ENCODE measurements at regions not wholly inside any gene's neighbourhood (a gene's known extent, or its start where the extent isn't known, plus 50 kb on each side); places are given as distances from the start of the nearest gene placed in this dataset.
"Not testable (repeated sequence)": the region's sequence is repeated elsewhere in the genome, so short reads cannot be mapped to it uniquely, and the experiment has no call there.

DNA sequence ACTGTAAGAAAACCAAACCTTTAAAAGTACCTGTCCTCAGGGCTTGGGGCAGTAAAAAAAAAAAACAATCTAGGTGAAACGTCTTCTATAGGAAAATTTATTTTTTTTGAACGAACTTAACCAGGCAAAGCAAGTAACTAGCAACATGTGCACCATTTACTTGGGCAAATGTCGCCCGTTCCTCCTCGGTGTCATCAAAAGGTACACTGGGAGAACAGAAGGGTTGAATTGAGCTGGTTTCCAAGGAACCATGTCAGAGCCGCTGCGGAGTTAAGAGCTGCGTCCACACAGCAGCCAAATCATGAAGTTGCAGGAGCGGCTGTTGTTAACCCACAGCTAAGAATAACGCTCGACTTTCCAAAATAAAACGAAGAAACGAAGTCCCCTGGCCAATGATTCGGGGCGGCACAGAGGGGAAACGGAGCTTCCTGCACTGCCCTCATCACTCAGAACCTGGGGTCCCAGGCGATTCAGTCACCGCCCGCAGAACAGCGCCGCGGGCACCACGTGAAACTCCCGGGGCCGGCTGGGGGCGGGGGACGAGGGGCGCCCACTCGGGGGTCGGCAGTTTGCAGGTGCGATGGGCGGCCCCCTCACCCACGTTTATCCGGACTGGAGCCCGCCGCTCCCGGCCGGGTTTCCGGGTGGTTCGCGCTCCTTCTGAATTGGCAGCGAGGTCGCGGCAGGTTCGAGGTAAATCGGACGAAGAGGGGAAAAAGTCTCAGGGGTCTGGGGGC is 53.6 kb upstream of the PLGLB1 start:
- peak in 1 of 2 donors; percentile 5 for DNase-seq (ENCODE audit: low read depth in 2 of 2, low spot score in 1 of 2)

- DNase-seq (ENCODE audit: low read depth in 2 of 2, low spot score in 1 of 2) = peak; percentile 21 to 31
These were observed 54.2 kb upstream of the PLGLB1 start for GRCh38 chr2:87075791-87076252.

DNA sequence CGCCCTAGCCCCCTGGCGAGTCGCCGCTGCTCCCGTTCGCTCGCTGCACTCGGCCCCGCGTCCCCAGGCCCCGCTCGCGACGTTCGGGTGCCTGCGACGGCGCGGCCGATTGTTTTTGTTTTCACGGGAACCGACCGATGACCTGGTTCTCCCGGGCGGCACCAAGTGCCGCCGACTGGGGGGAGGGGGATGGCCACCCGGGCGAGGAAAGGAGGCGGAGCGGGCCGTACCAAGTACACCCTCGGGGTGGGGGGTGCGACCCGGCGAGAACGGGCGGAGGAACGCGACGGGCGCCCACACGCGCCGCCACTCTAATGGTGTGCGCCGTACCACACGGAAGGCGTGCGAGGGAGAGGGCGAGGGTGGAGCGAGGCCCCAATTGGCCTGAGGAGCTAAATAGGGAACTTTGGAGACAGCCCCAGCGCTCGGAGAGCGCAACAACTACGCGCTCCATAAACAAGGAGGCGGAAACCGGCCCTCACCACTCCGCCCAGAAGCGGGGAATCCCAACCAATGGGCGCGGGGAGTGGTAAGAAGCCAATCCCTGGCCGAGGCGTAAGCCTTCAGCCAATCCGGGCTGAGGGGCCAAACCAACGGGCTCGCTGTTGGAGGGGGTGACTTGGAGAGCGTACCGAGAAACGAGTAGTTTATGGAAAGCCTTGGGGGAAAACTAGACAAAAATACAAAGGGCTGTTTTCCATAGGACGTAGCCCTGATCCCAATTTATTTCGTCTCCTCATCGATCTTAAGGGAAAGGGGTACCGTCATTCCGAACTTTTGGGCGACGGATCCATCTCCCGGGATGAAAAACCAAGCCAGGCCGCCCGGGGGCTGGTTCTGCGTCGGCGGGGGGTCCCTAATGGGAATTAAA is 54.8 kb upstream of the PLGLB1 start:
- DNase-seq (ENCODE audit: low read depth in 2 of 2, low spot score in 1 of 2) = peak; percentile 85

- not testable (repeated sequence) for DNase-seq (ENCODE audit: low read depth in 2 of 2, low spot score in 1 of 2)
These were observed 55.4 kb upstream of the PLGLB1 start for GRCh38 chr2:87077124-87077446.

DNA sequence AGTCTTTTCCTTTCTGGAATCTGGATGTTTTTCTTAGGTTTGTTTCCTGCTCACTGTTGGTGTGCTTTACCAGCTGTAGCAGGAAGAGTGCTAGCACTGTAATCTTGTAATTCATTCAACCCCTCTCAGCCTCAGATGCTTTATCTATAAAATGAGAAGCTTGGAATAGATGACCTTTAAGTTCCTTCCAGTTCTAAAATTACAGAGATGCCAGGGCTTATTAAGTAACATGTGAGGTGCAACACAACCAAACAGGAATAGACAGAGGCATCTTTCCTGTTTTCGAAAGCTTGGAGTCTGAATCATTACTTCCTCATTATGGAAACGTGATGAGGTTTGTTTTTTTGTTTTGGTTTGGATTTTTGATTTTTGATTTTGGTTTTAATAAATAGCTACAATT is 60.1 kb upstream of the PLGLB1 start:
- not testable (repeated sequence) for DNase-seq (ENCODE audit: low read depth in 2 of 2, low spot score in 1 of 2)

- DNase-seq (ENCODE audit: low read depth in 2 of 2, low spot score in 1 of 2) = not testable (repeated sequence)
These were observed 66.4 kb upstream of the PLGLB1 start for GRCh38 chr2:87088079-87088478.

- DNase-seq (ENCODE audit: low read depth in 2 of 2, low spot score in 1 of 2) = not testable (repeated sequence)
These were observed 67.8 kb upstream of the PLGLB1 start for GRCh38 chr2:87089401-87089800.

DNA sequence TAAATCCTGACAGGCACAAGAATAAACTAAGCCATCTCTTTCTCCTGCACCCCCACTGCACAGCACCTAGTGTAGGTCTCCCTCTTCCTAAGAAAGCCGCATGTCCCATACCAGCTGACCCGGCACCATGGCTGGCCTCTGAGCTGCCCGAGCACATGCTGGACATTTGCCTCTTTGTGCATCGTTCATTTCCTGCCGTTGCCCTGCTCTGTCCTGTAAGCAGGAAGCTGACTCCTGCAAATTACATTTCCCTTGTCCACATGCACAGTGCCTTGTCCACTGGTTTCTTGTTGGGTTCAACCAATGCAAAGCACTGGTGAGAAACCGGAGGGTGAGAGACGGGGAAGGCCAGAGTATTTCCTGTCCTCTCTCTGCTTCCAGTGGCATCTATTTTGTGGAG is 71.6 kb upstream of the PLGLB1 start:
- not testable (repeated sequence) for DNase-seq (ENCODE audit: low read depth in 2 of 2, low spot score in 1 of 2)

DNA sequence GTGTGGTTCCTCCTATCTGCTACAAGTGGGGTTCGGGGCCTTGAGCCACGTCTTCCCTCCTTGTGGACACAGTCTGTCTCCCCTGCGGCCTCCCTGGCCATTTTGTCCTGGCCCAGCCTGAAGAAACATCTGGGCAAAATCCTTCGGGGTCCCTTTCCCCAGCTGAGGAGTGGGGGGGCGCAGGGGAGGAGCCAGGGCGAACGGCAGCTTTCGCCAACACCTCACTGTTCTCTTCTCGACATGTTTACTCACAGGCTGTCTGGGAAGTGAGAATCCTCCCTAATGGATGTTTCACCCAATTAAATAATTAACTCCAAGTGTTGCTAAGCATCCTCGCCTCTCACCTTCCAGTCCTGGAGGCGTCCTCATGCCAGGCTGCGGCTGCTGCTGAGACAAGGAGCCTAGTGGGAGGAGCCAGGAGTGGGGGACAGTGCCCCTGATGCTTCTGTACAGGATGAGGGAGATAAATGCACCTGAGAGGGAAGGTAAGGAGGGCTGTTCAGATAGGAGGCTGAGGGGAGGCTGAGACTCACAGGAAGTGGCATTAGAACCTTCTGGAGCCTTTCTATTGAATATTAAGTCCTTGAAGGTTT is 72.4 kb upstream of the PLGLB1 start:
- DNase-seq (ENCODE audit: low read depth in 2 of 2, low spot score in 1 of 2) = not testable (repeated sequence)

DNA sequence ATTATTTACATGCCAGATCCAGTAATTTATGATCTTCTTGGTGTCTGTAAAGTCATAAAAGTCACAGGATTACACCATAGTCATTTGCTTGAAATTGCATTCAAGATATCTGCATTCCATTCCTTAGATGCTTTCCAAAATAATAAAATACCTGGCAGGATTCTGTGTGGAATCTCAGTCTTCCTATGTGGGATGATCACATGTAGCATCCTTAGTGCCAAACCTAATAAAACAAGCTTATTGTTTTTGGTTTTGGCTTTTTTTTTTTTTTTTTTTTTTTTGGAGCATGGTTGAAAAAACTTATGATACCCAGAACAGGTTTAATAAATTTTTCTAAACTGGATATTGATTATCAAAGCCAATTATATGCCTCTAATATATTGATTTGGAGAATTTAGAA is 74.2 kb upstream of the PLGLB1 start:
- not testable (repeated sequence) for DNase-seq (ENCODE audit: low read depth in 2 of 2, low spot score in 1 of 2)

GRCh38 chr2:87128761-87129553 is 107.3 kb upstream of the PLGLB1 start:
- not testable (repeated sequence) for DNase-seq (ENCODE audit: low read depth in 2 of 2, low spot score in 1 of 2)

DNA sequence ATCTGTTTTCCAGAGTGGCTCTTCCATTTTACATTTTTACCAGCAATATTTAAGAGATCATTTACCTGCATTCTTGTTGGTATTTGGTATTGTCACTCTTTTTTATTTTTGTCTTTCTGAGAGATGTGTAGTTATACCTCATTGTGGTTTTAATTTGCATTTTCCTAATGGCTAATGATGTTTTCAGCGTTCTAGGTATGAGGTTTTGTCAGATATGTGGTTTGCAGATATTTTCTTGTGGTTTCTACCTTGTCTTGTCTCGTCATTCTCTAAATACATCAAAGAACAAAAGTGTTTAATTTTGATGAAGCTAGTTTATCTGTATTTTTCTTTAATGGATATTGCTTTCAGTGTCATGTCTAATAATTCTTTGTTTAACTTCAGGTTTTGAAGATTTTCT is 110.9 kb upstream of the PLGLB1 start:
- DNase-seq (ENCODE audit: low read depth in 2 of 2, low spot score in 1 of 2) = not testable (repeated sequence)

- DNase-seq (ENCODE audit: low read depth in 2 of 2, low spot score in 1 of 2) = not testable (repeated sequence)
These were observed 130.3 kb upstream of the PLGLB1 start for GRCh38 chr2:87151835-87152493.

- not testable (repeated sequence) for DNase-seq (ENCODE audit: low read depth in 2 of 2, low spot score in 1 of 2)
These were observed 152.8 kb upstream of the PLGLB1 start for GRCh38 chr2:87174454-87174853.

GRCh38 chr2:87183373-87183772 is 161.7 kb upstream of the PLGLB1 start:
- DNase-seq (ENCODE audit: low read depth in 2 of 2, low spot score in 1 of 2) = not testable (repeated sequence)

DNA sequence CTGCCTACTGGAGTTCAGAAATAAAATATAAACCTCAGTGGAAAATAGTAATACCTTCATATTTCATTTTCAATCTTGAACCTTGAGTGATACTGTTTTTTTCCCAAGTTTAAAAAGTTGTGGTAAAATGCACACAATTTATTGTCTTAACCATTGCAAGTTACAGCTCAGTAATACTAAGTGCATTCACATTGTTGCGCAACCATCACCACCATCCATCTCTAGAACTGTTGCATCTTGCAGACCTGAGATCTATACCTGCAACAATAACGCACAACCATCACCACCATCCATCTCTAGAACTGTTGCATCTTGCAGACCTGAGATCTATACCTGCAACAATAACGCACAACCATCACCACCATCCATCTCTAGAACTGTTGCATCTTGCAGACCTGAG is 162.6 kb upstream of the PLGLB1 start:
- not testable (repeated sequence) for DNase-seq (ENCODE audit: low read depth in 2 of 2, low spot score in 1 of 2)

- not testable (repeated sequence) for DNase-seq (ENCODE audit: low read depth in 2 of 2, low spot score in 1 of 2)
These were observed 167.6 kb upstream of the PLGLB1 start for GRCh38 chr2:87189214-87189613.

DNA sequence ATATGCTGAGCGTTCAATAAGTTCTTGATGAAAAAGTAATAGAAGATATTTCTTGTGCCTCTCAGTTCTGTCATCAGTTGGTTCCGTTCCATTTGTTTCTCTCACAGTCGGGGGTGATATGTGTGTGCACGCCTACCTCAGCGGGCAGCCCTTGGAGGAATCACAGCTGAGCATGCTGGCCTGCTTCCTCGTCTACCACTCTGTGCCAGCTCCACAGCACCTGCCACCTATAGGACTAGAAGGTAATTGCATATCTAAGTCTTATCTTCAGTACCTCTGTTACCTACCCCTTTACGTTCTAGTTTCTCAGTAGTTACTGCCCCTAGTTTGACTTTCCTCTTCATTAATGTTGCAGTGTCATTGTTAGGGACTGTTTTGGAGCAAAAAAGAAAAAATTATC is 171.7 kb upstream of the PLGLB1 start:
- not testable (repeated sequence) for DNase-seq (ENCODE audit: low read depth in 2 of 2, low spot score in 1 of 2)

GRCh38 chr2:87194254-87194999 is 172.8 kb upstream of the PLGLB1 start:
- DNase-seq (ENCODE audit: low read depth in 2 of 2, low spot score in 1 of 2) = not testable (repeated sequence)
